GM21825 (cell line): ENCODE measurements at regions not wholly inside any gene's neighbourhood (a gene's known extent, or its start where the extent isn't known, plus 50 kb on each side); places are given as distances from the start of the nearest gene placed in this dataset.
"Not testable (repeated sequence)": the region's sequence is repeated elsewhere in the genome, so short reads cannot be mapped to it uniquely, and the experiment has no call there.

Experiments
- ATAC-seq: cut with Tn5 transposase; IDR thresholded peaks from one replicate; pipeline ENCODE4 v1.9.1; 2021; ENCODE audit warnings: mild to moderate bottlenecking, moderate library complexity; ENCODE audit not compliant: unreplicated experiment

DNA sequence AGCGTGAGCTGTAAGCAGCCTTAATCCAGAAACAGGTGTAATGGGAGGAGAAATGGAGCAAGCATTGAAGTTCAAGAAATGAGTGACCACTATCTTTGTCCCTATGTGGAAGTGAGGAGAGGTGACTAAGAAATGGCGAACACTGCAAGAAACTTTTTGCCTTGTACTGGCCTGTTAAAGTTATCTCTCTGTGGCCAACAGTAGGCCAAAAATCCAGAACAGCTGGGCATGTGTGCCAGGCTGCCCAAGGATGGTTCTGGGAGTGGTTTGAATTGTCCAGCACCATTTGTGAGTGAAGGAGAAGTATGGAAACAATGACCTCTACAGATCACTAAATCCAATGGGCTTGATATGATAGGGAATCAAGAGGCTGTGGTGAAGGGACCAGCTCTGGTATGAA, 83.3 kb upstream of the FRMD6 start:
- no peak for ATAC-seq

DNA sequence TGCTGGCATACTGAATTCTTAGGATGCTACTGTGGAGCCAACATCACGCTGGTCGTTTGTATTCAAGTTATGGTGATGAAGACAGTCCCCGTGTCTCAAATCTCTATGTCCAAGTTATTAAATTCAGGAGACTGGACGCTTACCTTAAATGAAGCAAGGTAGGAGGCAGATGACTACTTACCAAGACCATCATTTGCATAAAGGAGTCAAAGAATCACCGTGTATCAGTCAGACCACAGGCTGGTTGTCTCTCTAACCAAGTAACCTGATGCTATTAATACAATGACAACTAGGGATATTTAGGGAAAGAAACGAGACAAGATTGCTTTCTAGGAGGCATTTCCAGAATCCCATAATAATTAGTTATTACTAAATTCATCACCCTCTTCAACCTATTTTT, 78.1 kb upstream of the FRMD6 start:
- ATAC-seq = no peak

DNA sequence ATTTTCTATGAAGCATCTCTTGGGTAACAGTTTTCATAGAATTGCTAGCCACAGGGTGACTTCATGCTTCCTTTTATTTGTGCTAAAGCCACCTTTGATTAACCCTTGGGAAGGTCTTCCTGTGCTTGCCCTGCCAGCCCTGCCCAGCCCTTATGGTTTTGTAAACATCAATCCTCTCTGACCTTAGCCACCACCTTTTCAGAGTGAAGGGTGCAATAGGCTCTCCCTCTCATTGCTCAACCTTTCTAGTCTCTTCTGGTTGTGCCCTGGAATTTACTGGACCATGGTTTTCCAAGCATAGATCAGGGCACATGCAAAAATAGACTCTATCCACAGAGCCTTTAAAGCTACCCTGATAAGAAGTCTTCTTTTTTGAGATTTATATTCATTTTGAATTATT, 77.7 kb upstream of the FRMD6 start:
- ATAC-seq = no peak

DNA sequence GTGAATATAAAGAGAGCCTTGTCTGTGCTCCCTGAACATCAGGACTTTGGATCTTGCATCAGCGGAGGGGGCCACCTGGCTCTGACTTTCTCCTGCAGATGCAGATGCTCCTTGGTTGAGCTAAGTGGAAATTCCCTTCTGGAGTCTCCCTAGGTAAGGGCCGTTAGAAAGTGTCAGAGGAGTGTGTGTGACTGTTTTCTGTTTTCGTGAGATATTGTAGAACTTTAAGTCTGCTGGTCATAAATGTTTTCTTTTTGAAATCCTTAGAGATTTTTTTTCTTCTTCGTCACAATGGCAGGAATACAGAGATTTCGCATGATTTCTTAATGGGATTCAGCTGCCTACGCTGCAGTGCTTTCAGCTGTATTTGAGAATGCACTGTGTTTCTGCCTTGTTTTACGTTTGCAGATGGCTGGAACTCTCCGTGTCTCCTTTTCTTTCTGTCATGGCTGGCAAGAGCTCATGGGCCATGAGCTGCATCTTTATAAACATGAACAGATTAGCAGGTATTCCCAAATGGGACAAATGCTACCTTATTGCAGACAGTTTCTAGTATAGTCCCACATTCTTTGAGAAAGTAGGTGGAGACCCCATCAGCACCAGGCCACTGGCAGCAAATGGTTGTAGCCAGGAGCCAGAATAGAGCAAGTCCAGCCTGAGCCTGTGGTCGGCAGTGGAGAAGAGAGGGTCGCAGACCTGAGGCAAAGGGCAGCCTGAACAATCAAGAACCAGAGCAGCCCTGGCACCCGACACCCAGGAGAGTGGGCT, 76.2 kb upstream of the FRMD6 start:
- ATAC-seq = no peak

DNA sequence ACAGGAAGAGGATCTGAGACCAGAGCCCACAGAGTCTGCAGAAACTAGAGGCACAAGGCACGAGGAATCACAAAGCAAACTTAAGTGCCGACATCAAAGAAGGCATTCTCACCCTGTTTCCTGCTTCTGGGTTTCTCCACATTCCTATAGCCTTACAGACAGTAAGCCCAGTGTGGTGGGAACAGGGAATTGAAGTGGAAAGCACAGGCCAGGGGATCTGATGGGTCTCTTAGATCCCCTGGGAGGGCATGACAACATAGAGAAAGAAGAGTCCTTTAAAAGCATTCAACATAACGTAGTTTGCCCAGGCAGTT, 75.6 kb upstream of the FRMD6 start:
- ATAC-seq = no peak

DNA sequence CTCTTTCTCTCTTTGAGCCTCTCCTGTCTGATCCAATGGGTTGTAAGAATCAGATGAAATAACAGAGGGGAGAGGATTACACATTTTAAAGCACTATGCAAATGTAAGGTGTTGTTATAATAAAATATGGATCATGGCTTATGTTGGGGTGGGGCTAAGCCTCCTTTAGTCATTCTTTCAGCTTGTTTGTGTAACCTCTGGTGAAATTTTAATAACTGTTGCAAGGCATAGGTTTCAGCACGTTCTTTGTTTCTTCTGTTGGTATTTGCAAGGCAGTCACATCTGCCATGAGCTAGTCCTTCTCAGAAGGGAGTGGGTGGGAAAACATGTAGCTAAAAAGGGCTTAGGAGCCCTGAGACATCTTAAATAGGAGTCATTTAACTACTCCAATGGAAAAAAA, 74.8 kb upstream of the FRMD6 start:
- ATAC-seq = no peak

DNA sequence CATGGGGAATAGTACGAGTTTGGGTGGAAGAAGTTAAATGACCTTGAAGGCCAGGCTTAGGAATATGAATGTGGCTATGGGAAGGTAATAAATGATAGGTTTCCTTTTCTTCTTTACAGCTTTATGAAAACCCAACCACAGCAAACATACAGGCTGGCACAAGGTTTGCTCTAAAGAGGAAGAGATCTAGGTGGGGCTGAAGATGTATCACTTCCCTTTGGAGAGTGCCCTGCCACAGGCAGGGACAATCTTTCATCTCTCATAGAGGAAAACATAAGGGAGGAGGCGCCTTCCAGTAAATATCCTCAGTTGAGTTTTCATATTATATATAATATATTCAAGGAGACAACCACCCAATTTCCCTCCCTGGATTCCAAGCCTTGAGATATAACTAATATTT, 72.9 kb upstream of the FRMD6 start:
- no peak for ATAC-seq

DNA sequence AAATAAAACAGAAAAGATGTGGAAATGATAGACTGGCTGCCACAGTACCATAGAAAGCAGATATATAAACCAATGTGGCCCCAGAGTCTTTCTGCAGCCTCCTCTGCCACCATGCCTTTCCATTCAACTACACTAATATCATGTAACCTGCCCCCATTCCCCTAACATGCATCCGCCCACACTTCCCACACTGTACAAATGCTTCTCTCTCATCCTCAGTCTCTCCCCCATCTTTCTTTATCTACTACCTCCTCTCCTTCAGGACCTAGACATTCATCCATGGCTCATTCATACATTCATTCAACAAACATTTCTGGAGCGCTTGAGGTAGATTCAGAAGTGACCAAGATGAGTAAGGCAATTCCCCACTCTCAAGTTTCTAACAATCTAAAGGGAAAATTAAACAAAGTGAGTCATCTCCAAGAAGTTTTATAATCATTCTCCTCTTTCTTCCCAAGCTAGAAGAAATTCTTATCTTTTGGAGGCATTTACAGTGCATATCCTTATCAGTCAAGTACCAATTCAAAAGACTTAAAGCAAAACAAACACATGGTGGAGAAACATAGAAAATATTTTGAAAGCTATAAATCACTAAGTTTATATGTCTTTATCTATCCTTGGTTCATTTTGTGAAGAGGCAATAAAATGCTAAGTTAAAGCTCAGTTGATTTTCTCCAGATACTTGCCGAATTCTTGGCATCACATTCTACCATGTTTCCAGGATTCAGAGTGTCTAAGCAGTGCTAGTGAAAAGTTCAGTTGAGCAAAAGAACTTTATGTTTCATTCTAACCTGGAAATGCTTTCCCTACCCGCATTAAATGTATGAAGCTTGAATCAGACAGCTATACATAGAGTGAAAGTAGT, 70.5 kb upstream of the FRMD6 start:
- ATAC-seq = no peak

DNA sequence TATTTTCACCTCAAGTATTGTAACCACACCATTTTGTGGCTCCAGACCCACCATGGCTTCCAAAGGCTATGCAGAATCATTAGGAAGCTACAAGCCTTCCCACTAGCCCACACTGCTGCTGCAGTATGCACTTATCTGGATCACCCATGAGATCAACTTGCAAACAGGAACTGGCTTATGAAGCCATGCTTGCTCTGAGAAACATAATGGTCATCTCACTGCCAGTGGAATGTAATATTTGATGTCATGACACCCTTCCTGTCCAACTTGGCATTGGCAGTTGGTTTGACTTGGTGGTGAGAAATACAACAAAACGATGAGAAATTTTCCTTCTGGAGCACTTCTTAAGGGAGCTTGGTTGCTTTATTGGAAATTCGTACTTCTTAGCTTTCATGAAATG, 69.3 kb upstream of the FRMD6 start:
- ATAC-seq = no peak

DNA sequence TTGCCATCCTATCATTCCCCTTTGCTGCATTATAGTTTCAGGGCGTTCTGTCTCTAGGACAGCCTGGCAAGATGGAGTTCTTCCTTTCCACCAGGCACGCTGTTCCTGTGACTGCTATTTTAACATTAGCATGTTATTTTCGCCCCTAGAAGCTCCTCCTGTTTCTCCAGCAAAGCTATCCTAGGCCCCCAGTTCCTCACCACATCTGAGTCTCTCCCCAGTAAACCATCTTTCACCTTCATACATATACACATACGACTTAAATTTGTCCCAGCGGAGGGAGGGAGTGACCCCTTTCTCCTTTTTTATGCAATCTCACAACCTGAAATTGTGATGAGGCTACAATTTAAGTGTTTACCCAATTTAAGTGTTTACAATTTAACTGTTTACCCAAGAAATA, 66.7 kb upstream of the FRMD6 start:
- no peak for ATAC-seq

DNA sequence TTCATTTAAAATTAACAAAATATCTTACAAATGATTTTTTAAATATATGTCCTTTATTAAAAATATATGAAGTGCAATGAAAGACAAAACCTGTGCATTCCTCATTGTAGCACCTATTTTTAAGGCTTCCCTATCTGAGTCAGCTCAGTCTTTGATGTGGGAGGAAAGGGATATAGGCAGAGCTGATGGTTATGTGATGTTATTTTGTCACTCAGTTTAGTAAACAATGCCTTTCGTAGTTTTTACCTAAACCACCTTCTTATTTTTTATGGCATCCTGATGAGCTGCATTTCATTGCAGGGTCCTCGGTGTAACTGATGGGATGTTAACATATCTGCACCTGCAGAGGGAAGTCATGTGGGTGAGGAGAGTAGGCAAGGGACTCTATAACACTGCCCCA, 58.9 kb upstream of the FRMD6 start:
- ATAC-seq = no peak

DNA sequence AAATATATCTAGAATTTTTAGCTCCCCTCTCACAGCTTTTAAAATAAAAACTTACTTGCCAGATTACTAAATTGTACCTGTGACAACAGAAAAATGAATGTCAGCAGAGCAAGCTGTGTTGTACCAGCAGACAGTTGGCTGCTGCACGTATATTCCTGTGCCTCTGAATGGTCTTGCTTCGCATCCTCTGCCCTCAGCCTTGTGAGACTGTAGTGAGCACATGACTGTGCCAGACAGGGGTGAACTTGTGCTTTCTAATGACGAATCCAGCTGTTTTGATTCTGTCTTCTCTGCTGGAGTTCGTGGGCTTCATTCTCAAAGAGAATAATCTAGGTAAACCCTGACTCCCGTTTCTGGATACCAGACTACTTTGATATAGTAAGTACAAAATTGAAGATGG, 58.3 kb upstream of the FRMD6 start:
- ATAC-seq = no peak

DNA sequence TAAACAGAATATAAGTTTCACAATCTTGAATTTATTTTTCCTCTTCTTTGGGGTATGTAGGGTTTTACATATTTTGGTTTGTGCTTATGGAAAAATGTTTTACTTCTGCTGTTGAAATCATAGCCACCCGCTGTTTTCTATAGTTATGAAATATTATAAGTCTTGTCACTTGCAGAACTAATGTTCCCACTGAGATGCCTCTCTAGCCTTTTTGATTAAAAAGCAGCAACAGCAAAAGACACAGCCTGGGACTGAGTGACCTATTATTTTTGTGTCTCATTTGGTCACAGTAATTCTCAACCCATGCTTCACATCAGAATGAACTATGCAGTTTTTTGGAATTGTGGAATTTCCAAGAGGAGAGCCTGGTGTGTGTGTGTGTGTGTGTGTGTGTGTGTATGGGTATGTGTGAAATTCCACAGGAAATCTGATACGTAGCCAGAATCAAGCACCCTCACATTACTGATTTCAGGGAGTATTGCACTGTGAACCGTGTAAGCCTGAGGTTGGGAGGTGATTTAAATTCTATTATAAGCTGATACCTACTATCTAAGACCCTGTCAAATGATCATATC, 55.7 kb upstream of the FRMD6 start:
- ATAC-seq = no peak

DNA sequence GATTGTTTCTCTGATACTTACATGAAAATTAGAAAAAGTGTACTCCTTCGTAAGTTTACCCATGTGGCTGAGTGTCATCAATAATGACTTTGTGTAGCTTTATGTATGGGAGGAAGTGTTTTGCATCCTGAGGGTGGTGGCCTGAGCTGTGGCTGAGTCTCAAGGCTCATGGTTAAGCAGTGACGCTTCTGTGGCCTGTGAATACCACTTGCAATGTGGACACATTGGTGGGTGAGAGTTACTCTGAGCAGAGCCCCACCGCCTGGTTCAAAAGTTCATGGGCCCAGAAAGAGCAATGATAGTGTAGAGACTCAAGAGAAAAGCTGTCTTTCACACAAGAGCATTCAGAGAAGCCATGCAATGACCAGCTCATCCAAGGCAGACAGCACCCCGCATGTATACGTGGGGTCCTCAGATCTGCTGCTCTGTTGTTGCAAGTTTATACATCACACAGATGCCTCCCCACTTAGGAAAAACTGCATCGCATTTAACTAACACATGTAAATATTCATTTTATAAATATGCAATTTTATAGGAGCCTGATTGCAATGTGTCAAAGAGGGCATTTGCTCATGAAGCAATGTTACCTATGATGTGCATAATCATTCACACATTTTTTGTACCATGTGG, 55.1 kb upstream of the FRMD6 start:
- no peak for ATAC-seq

DNA sequence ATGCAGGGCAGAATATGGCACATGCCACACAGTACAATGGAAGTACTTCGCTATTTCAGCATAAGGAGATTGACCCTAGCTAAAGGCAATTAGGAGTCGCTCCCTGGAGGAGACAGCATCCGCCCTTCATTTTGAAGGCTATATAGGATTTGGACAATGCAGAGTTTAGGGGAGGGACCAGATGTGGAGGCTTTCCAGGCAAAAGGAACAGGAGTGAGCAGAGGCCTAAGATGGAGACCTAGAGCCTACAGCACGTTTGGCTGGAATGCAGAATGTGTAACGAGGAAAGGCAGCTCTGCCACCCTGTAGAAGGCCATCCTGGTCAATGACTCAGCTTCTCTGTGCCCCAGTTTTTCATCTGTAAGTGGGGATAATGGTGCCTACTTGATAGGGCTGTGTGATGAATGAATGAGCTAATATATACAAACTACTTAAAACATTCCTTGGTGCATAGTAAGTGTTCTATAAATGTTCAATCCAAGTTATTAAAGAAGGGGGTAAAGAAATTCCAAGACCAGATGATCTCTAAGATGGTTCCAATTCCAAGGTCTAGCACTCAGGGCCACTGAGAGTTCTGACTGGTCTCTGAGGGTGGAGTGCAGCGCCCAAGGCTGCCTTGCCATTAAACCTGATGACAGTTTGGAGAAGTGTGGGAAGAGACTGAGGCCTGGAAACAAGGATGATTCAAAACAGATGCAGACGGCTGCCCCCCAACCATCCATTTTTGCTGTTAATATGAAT, 54.3 kb upstream of the FRMD6 start:
- ATAC-seq = no peak

DNA sequence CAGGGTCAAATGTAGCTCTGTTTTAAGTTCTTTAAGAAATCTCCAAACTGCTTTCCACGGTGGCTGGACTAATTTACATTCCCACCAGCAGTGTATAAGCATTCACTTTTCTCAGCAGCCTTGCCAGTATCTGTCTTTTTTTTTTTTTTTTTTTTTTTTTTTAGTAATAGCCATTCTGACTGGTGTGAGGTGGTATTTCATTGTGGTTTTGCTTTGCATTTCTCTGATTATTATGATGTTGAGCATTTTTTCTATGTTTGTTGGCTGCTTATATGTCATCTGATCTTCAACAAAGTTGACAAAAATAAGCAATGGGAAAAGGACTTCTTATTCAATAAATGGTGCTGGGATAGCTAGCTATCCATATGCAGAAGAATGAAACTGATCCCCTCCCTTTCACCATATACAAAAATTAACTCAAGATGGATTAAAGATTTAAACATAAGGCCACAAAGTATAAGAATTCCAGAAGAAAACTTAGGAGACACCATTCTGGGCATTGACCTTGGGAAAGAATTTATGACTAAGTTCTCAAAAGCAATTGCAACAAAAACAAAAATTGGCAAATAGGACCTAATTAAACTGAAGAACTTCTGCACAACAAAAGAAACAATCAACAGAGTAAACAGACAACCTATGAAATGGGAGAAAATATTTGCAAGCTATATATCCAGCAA, 52.6 kb upstream of the FRMD6 start:
- not testable (repeated sequence) for ATAC-seq

DNA sequence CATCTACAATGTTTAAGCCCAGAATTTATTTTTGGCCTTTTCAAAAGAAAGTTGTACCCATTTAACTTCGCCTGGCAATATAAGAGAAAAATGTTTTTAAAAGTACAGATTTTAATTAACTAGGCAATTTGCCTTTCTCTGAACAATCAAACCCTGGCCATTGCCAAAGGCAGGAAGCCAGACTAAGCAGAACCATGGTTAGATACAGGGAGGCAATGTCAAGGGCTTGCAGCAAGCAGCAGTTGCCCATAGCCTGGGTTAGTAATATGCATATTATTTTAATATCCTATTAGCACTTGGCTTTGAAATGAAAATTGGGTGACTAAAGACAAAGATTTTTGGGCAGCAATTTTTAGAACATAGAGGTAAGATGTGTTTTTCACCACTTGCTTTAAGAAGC, 51.1 kb upstream of the FRMD6 start:
- no peak for ATAC-seq
